ENCODE measurements at regions not wholly inside any gene's neighbourhood (a gene's known extent, or its start where the extent isn't known, plus 50 kb on each side); places are given as distances from the start of the nearest gene placed in this dataset.

DNA sequence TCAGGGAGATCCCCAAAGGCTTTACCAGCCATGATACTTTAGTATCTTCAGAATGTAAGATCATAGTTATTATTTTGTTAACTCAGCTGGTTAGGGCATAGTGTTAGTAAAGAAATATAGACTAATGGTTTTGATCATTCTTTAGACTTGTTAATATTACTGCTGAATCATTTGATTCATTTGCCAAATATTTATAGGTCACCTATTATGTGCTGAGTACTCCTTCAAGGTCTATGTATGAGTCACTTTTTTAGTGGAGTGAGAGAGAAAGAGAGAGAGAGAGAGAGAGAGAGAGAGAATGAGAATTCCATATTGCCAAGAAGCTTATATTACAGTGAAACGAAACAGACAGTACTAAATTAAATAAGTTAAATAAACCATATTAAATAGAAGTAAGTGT lies 110.3 kb downstream of the UBE2NL start:
- TF ChIP-seq, protein P1, sequence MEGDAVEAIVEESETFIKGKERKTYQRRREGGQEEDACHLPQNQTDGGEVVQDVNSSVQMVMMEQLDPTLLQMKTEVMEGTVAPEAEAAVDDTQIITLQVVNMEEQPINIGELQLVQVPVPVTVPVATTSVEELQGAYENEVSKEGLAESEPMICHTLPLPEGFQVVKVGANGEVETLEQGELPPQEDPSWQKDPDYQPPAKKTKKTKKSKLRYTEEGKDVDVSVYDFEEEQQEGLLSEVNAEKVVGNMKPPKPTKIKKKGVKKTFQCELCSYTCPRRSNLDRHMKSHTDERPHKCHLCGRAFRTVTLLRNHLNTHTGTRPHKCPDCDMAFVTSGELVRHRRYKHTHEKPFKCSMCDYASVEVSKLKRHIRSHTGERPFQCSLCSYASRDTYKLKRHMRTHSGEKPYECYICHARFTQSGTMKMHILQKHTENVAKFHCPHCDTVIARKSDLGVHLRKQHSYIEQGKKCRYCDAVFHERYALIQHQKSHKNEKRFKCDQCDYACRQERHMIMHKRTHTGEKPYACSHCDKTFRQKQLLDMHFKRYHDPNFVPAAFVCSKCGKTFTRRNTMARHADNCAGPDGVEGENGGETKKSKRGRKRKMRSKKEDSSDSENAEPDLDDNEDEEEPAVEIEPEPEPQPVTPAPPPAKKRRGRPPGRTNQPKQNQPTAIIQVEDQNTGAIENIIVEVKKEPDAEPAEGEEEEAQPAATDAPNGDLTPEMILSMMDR (IDR thresholded peaks at IDR 0.05; ENCODE audit: insufficient read depth, low read length), result no peak
- TF ChIP-seq POLR2AphosphoS5 (IDR thresholded peaks at IDR 0.05; ENCODE audit: low read depth) (no peak), SPI1 (IDR thresholded peaks at IDR 0.05; ENCODE audit: borderline replicate concordance, low read depth) (no peak), GABPA (IDR thresholded peaks at IDR 0.05; ENCODE audit: low read depth) (no peak)
- TF ChIP-seq, protein P2, sequence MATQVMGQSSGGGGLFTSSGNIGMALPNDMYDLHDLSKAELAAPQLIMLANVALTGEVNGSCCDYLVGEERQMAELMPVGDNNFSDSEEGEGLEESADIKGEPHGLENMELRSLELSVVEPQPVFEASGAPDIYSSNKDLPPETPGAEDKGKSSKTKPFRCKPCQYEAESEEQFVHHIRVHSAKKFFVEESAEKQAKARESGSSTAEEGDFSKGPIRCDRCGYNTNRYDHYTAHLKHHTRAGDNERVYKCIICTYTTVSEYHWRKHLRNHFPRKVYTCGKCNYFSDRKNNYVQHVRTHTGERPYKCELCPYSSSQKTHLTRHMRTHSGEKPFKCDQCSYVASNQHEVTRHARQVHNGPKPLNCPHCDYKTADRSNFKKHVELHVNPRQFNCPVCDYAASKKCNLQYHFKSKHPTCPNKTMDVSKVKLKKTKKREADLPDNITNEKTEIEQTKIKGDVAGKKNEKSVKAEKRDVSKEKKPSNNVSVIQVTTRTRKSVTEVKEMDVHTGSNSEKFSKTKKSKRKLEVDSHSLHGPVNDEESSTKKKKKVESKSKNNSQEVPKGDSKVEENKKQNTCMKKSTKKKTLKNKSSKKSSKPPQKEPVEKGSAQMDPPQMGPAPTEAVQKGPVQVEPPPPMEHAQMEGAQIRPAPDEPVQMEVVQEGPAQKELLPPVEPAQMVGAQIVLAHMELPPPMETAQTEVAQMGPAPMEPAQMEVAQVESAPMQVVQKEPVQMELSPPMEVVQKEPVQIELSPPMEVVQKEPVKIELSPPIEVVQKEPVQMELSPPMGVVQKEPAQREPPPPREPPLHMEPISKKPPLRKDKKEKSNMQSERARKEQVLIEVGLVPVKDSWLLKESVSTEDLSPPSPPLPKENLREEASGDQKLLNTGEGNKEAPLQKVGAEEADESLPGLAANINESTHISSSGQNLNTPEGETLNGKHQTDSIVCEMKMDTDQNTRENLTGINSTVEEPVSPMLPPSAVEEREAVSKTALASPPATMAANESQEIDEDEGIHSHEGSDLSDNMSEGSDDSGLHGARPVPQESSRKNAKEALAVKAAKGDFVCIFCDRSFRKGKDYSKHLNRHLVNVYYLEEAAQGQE (IDR thresholded peaks at IDR 0.05; ENCODE audit: insufficient replicate concordance, low read depth), result no peak

All from HL-60 (cell line).